GM12864 (cell line): ENCODE measurements at regions not wholly inside any gene's neighbourhood (a gene's known extent, or its start where the extent isn't known, plus 50 kb on each side); places are given as distances from the start of the nearest gene placed in this dataset.
"Not testable (repeated sequence)": the region's sequence is repeated elsewhere in the genome, so short reads cannot be mapped to it uniquely, and the experiment has no call there.

Experiments
- DNase-seq: peaks from one replicate; pipeline ENCODE4 v3.0.0-alpha.2; 2011; ENCODE audit warnings: low read depth
- H3K4me3 ChIP-seq: 2 replicates; pipeline ENCODE4 v1.5.1; 2011; ENCODE audit warnings: mild to moderate bottlenecking, low read depth, low read length, control low read depth
- TF ChIP-seq, protein P1 (sequence below): IDR thresholded peaks from 2 replicates; pipeline ENCODE4 v1.5.1; 2011; ENCODE audit warnings: low read depth, mild to moderate bottlenecking, moderate library complexity, low read length, control low read depth, inconsistent platforms; ENCODE audit errors: missing control alignments

GRCh38 chr1:187696073-187696472 is 867.3 kb downstream of the PLA2G4A start:
- TF ChIP-seq, protein P1, sequence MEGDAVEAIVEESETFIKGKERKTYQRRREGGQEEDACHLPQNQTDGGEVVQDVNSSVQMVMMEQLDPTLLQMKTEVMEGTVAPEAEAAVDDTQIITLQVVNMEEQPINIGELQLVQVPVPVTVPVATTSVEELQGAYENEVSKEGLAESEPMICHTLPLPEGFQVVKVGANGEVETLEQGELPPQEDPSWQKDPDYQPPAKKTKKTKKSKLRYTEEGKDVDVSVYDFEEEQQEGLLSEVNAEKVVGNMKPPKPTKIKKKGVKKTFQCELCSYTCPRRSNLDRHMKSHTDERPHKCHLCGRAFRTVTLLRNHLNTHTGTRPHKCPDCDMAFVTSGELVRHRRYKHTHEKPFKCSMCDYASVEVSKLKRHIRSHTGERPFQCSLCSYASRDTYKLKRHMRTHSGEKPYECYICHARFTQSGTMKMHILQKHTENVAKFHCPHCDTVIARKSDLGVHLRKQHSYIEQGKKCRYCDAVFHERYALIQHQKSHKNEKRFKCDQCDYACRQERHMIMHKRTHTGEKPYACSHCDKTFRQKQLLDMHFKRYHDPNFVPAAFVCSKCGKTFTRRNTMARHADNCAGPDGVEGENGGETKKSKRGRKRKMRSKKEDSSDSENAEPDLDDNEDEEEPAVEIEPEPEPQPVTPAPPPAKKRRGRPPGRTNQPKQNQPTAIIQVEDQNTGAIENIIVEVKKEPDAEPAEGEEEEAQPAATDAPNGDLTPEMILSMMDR: no peak
- H3K4me3 ChIP-seq: no peak overlapping the region
- DNase-seq: no peak

GRCh38 chr1:187703138-187704130 is 874.7 kb downstream of the PLA2G4A start:
- H3K4me3 ChIP-seq, DNase-seq: not testable (repeated sequence)

DNA sequence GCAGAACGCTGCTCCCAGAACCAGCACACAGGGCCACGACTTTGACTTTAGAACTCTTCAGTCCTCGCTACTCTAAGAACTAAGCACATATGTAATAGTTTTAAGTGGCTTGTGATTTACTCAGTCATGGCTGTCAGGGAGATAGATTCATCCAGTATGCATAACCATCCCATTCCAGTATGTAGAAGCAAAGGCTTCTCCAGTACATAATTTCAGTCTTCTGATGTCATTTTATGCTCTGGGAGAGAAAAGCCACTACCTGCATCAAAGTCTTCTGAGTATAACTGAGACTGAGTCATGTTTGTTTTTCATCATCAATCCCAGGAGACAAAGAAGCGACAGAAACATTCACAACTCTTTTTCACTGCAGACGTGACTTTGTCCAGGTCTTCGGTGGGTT is 885.7 kb downstream of the PLA2G4A start:
- TF ChIP-seq, protein P1: no peak
- no peak for DNase-seq
- no peak overlapping the region for H3K4me3 ChIP-seq

GRCh38 chr1:187715483-187715882 is 886.7 kb downstream of the PLA2G4A start:
- TF ChIP-seq, protein P1: no peak
- no peak overlapping the region for H3K4me3 ChIP-seq
- DNase-seq: no peak

DNA sequence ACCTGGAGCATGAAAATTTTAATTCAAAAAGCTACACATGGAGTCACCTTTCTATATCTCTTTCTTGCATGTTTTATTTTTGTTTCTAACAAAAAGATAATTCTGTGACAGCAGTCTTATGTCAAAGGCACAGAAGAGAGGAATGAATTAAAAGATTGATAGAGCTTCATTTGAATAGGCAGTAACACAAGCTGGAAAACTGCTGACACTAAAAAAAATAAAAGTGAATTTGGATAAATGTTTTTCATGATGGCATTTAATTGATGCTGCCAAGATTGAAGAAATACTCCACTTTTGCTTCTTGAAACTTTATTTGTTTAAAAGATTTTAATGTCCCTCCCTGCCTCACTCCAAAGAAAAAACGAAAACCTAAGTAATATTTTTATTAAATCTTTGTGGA is 887.4 kb downstream of the PLA2G4A start:
- no peak overlapping the region for H3K4me3 ChIP-seq
- DNase-seq: no peak
- TF ChIP-seq, protein P1: no peak

DNA sequence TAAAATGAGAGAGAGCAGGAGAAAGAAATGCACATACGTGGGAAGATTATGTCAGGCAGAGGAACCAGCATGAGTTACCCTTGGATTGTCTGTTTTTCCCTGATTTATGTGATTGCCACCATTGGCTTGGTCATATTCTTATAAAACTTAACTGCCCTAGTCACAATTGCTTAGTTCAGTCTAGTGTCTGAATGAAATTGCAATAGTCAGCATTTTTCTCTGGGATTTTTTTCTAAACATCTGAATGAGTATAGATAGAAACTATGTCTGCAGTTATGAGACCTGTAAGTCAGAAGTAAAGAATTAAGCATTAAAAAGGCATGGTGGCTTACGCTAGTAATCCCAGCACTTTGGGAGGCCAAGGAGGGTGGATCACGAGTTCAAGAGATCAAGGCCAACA is 889.8 kb downstream of the PLA2G4A start:
- TF ChIP-seq, protein P1: no peak
- no peak overlapping the region for H3K4me3 ChIP-seq
- DNase-seq: no peak

GRCh38 chr1:187721216-187721615 is 892.5 kb downstream of the PLA2G4A start:
- no peak overlapping the region for H3K4me3 ChIP-seq
- DNase-seq: no peak
- TF ChIP-seq, protein P1: no peak
